Liver (tissue), 8 donors: ENCODE measurements at regions not wholly inside any gene's neighbourhood (a gene's known extent, or its start where the extent isn't known, plus 50 kb on each side); places are given as distances from the start of the nearest gene placed in this dataset.

Experiments used
- DNase-seq: peaks from one replicate; pipeline ENCODE4 v3.0.0-alpha.2; 2017; ENCODE audit warnings: low spot score
- H3K27ac ChIP-seq, 2 donors: one replicate each; pipeline ENCODE4 v1.7.0; 2013; ENCODE audit warnings: inconsistent platforms in 2 of 2, low read length in 2 of 2, control low read depth in 1 of 2, low read depth in 1 of 2, mild to moderate bottlenecking in 1 of 2
- H3K27me3 ChIP-seq, 4 donors: one replicate each; pipeline versions ENCODE4 v1.6.1 to v1.7.0; 2013; ENCODE audit warnings: low read length in 3 of 4, inconsistent platforms in 1 of 4, mild to moderate bottlenecking in 1 of 4, moderate library complexity in 1 of 4; ENCODE audit not compliant: control insufficient read depth in 4 of 4, insufficient read depth in 4 of 4
- H3K36me3 ChIP-seq, 4 donors: one replicate each; pipeline versions ENCODE4 v1.6.1 to v1.7.0; 2013; ENCODE audit warnings: low read length in 3 of 4, mild to moderate bottlenecking in 3 of 4, low read depth in 1 of 4, moderate library complexity in 1 of 4; ENCODE audit not compliant: control insufficient read depth in 4 of 4, insufficient read depth in 3 of 4
- H3K4me1 ChIP-seq, 4 donors: one replicate each; pipeline versions ENCODE4 v1.6.1 to v1.7.0; 2013; ENCODE audit warnings: low read length in 3 of 4, mild to moderate bottlenecking in 3 of 4, moderate library complexity in 1 of 4; ENCODE audit not compliant: control insufficient read depth in 4 of 4, insufficient read depth in 4 of 4
- H3K4me3 ChIP-seq, 3 donors: one replicate each; pipeline versions ENCODE4 v1.6.1 to v1.7.0; 2013; ENCODE audit warnings: low read length in 3 of 3, control low read depth in 1 of 3, low read depth in 1 of 3, mild to moderate bottlenecking in 1 of 3
- H3K9ac ChIP-seq, 2 donors: one replicate each; pipeline ENCODE4 v1.7.0; 2013; ENCODE audit warnings: low read length in 2 of 2, mild to moderate bottlenecking in 2 of 2, moderate library complexity in 2 of 2, control low read depth in 1 of 2, low read depth in 1 of 2
- H3K9me3 ChIP-seq, 4 donors: one replicate each; pipeline versions ENCODE4 v1.6.1 to v1.7.0; 2013; ENCODE audit warnings: low read length in 3 of 4; ENCODE audit not compliant: control insufficient read depth in 4 of 4
- EGR1 ChIP-seq, 2 donors: IDR thresholded peaks; 2 replicates each; pipeline ENCODE4 v1.6.1; 2016 to 2018; ENCODE audit warnings: antibody characterized with exemption in 2 of 2, low read depth in 2 of 2
- FOXA1 ChIP-seq: IDR thresholded peaks from 2 replicates; pipeline ENCODE4 v1.6.1; 2016; ENCODE audit warnings: antibody characterized with exemption
- GABPA ChIP-seq, 2 donors: IDR thresholded peaks in 1 of 2; conservative IDR thresholded peaks in 1 of 2; 2 replicates each; pipeline ENCODE4 v1.6.1; 2016; ENCODE audit warnings: antibody characterized with exemption in 2 of 2, mild to moderate bottlenecking in 1 of 2, moderate library complexity in 1 of 2
- HNF4A ChIP-seq, 2 donors: conservative IDR thresholded peaks; 2 replicates each; pipeline ENCODE4 v1.6.1; 2016; ENCODE audit warnings: antibody characterized with exemption in 2 of 2, mild to moderate bottlenecking in 2 of 2
- HNF4G ChIP-seq: IDR thresholded peaks from 2 replicates; pipeline ENCODE4 v1.6.1; 2016; ENCODE audit warnings: antibody characterized with exemption
- JUND ChIP-seq, 2 donors: IDR thresholded peaks; 2 replicates each; pipeline ENCODE4 v1.6.1; 2016; ENCODE audit warnings: antibody characterized with exemption in 2 of 2
- RAD21 ChIP-seq, 2 donors: IDR thresholded peaks; 2 replicates each; pipeline ENCODE4 v1.6.1; 2016; ENCODE audit warnings: antibody characterized with exemption in 2 of 2, mild to moderate bottlenecking in 2 of 2
- RXRA ChIP-seq, 2 donors: IDR thresholded peaks; 2 replicates each; pipeline ENCODE4 v1.6.1; 2017 to 2018; ENCODE audit warnings: antibody characterized with exemption in 2 of 2, mild to moderate bottlenecking in 1 of 2
- SP1 ChIP-seq: IDR thresholded peaks from 2 replicates; pipeline ENCODE4 v1.6.1; 2018; ENCODE audit warnings: antibody characterized with exemption, mild to moderate bottlenecking
- TAF1 ChIP-seq: conservative IDR thresholded peaks from 2 replicates; pipeline ENCODE4 v1.6.1; 2016; ENCODE audit warnings: antibody characterized with exemption, mild to moderate bottlenecking
- ZBTB33 ChIP-seq: IDR thresholded peaks from 2 replicates; pipeline ENCODE4 v1.6.1; 2016; ENCODE audit warnings: antibody characterized with exemption
- WGBS: extraction: QIAGEN DNeasy Blood & Tissue Kit; methylation state at CpG from one replicate; pipeline ENCODE4 v1.1.7; 2013; 5-methylcytosine and 5-hydroxymethylcytosine counted together
- TF ChIP-seq, protein P1 (sequence below): IDR thresholded peaks from 2 replicates; pipeline ENCODE4 v1.6.1; 2016; ENCODE audit warnings: antibody characterized with exemption, mild to moderate bottlenecking
- TF ChIP-seq, protein P2 (sequence below): fragments of 150-350 bp; IDR thresholded peaks from 2 replicates; pipeline ENCODE4 v1.5.1; 2017; ENCODE audit warnings: improper control_type of control experiment, low read depth, low read length; ENCODE audit not compliant: missing input control
- donor health status: healthy.
- donor health status: healthy.
- donor health status: healthy.
- donor health status: healthy.
- donor health status: healthy.

GRCh38 chr7:17487343-17487742 lies 188.9 kb downstream of the AHR start:
- no peak for DNase-seq
- Histone ChIP-seq H3K9ac (no peak overlapping the region), H3K4me1 (peaks cover 0 to 16% (median 8%) of the 10 kb centered on the region in 4 donors), H3K27ac (peak overlapping the region; percentile 67 to 85), H3K4me3 (no peak overlapping the region), H3K27me3 (no peaks in the 10 kb centered on the region), H3K9me3 (no peaks in the 10 kb centered on the region), H3K36me3 (no peaks in the 10 kb centered on the region)
- WGBS = 42% methylated on average over 2 of the region's 2 CpGs
- TF ChIP-seq RAD21 (IDR thresholded peaks at IDR 0.05) = peak; percentile 39 to 51
- TF ChIP-seq HNF4A (conservative IDR thresholded peaks at IDR 0.05) = no peak

DNA sequence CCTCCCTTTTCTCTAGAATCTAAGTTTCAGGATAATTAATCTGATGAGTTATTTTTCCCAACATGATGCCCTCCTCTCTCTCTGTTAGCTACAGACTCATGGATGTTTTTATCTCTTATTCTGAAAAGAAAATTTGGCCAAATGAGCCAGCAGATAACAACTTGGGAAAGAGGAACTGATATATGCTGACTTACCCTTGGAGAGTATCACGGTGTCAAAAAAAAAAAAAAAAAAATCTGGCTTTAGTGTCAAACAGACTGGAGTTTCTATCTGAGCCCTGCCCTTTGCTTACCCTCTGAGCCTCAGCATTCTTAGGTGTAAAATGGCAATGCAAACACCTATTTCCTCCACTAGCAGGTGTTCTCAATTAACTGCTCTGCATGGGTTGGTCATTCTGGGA lies 190.4 kb downstream of the AHR start:
- no peak for TF ChIP-seq JUND (IDR thresholded peaks at IDR 0.05)
- no peak for TF ChIP-seq SP1
- no peak for TF ChIP-seq ZBTB33
- TF ChIP-seq RXRA (IDR thresholded peaks at IDR 0.05) = no peak
- no peak for TF ChIP-seq EGR1 (IDR thresholded peaks at IDR 0.05; ENCODE audit: low read depth in 2 of 2)
- no peak for TF ChIP-seq FOXA1
- TF ChIP-seq, protein P1, sequence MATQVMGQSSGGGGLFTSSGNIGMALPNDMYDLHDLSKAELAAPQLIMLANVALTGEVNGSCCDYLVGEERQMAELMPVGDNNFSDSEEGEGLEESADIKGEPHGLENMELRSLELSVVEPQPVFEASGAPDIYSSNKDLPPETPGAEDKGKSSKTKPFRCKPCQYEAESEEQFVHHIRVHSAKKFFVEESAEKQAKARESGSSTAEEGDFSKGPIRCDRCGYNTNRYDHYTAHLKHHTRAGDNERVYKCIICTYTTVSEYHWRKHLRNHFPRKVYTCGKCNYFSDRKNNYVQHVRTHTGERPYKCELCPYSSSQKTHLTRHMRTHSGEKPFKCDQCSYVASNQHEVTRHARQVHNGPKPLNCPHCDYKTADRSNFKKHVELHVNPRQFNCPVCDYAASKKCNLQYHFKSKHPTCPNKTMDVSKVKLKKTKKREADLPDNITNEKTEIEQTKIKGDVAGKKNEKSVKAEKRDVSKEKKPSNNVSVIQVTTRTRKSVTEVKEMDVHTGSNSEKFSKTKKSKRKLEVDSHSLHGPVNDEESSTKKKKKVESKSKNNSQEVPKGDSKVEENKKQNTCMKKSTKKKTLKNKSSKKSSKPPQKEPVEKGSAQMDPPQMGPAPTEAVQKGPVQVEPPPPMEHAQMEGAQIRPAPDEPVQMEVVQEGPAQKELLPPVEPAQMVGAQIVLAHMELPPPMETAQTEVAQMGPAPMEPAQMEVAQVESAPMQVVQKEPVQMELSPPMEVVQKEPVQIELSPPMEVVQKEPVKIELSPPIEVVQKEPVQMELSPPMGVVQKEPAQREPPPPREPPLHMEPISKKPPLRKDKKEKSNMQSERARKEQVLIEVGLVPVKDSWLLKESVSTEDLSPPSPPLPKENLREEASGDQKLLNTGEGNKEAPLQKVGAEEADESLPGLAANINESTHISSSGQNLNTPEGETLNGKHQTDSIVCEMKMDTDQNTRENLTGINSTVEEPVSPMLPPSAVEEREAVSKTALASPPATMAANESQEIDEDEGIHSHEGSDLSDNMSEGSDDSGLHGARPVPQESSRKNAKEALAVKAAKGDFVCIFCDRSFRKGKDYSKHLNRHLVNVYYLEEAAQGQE = no peak
- Histone ChIP-seq H3K27ac (no peak overlapping the region), H3K27me3 (no peaks in the 10 kb centered on the region), H3K36me3 (no peaks in the 10 kb centered on the region), H3K9ac (no peak overlapping the region), H3K9me3 (no peaks in the 10 kb centered on the region), H3K4me3 (no peak overlapping the region), H3K4me1 (peaks cover 0 to 16% (median 8%) of the 10 kb centered on the region in 4 donors)
- 54% methylated on average over 1 of the region's 1 CpG for WGBS
- DNase-seq = no peak

DNA sequence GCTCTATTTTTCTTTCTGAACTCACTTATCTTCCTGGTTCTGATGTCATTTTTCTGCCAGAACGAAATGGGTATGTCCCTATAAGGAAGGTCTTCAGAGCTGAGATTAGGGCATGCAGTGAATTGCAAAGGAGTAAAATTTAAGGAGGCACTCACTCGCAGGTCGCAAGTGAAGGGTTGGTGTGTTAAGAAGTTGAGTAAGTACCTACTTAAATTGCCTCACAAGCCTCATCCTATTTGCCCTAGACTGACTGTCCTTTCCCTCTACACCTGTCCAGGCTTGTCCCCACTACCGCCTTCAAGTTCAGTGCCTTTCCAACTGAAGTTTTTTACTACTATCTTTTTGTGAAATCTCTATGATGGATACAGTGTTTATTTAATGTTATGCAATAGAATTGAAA lies 191.5 kb downstream of the AHR start:
- H3K36me3 ChIP-seq = no peaks in the 10 kb centered on the region
- H3K9ac ChIP-seq = no peak overlapping the region
- no peaks in the 10 kb centered on the region for H3K27me3 ChIP-seq
- no peak overlapping the region for H3K4me3 ChIP-seq
- DNase-seq = no peak
- peaks cover 0 to 16% (median 8%) of the 10 kb centered on the region in 4 donors for H3K4me1 ChIP-seq
- TF ChIP-seq, protein P1 = no peak
- TF ChIP-seq TAF1 (no peak), JUND (IDR thresholded peaks at IDR 0.05) (no peak), HNF4G (no peak), RAD21 (IDR thresholded peaks at IDR 0.05) (no peak), GABPA (IDR thresholded peaks at IDR 0.05 in 1 of 2, conservative IDR thresholded peaks at IDR 0.05 in 1 of 2) (no peak)
- TF ChIP-seq, protein P2, sequence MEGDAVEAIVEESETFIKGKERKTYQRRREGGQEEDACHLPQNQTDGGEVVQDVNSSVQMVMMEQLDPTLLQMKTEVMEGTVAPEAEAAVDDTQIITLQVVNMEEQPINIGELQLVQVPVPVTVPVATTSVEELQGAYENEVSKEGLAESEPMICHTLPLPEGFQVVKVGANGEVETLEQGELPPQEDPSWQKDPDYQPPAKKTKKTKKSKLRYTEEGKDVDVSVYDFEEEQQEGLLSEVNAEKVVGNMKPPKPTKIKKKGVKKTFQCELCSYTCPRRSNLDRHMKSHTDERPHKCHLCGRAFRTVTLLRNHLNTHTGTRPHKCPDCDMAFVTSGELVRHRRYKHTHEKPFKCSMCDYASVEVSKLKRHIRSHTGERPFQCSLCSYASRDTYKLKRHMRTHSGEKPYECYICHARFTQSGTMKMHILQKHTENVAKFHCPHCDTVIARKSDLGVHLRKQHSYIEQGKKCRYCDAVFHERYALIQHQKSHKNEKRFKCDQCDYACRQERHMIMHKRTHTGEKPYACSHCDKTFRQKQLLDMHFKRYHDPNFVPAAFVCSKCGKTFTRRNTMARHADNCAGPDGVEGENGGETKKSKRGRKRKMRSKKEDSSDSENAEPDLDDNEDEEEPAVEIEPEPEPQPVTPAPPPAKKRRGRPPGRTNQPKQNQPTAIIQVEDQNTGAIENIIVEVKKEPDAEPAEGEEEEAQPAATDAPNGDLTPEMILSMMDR = no peak
- H3K27ac ChIP-seq = no peak overlapping the region
- no peaks in the 10 kb centered on the region for H3K9me3 ChIP-seq
- 69% methylated on average over 4 of the region's 4 CpGs for WGBS
